Neural cell (in vitro differentiated cells): ENCODE measurements at regions not wholly inside any gene's neighbourhood (a gene's known extent, or its start where the extent isn't known, plus 50 kb on each side); places are given as distances from the start of the nearest gene placed in this dataset.

Experiments
- CTCF ChIP-seq: fragments of 450-650 bp; IDR thresholded peaks from 2 replicates; pipeline ENCODE4 v1.5.1; 2014; ENCODE audit warnings: antibody characterized with exemption, mild to moderate bottlenecking, moderate library complexity; ENCODE audit not compliant: poor library complexity, severe bottlenecking
- EZH2 ChIP-seq: fragments of 200-600, 300-800 bp; shearing (Covaris generic), sonication (generic); IDR thresholded peaks from 2 replicates; pipeline ENCODE4 v1.6.1; 2014; ENCODE audit warnings: antibody characterized with exemption, low read length, borderline replicate concordance, mild to moderate bottlenecking; ENCODE audit not compliant: insufficient read depth, poor library complexity, severe bottlenecking
- MXI1 ChIP-seq: fragments of 450-650 bp; conservative IDR thresholded peaks from 2 replicates; pipeline ENCODE4 v1.6.1; 2014; ENCODE audit warnings: antibody characterized with exemption, mild to moderate bottlenecking; ENCODE audit not compliant: poor library complexity, severe bottlenecking
- POLR2AphosphoS5 ChIP-seq: IDR thresholded peaks from 2 replicates; pipeline ENCODE4 v1.6.1; 2012
- RAD21 ChIP-seq: fragments of 450-650 bp; conservative IDR thresholded peaks from 2 replicates; pipeline ENCODE4 v1.6.1; 2014; ENCODE audit warnings: antibody characterized with exemption, mild to moderate bottlenecking, moderate library complexity
- SMC3 ChIP-seq: fragments of 450-650 bp; conservative IDR thresholded peaks from 2 replicates; pipeline ENCODE4 v1.6.1; 2014; ENCODE audit warnings: antibody characterized with exemption, mild to moderate bottlenecking, moderate library complexity; ENCODE audit not compliant: poor library complexity
- TAF1 ChIP-seq: IDR thresholded peaks from 2 replicates; pipeline ENCODE4 v1.6.1; 2012; ENCODE audit warnings: low read depth
- TF ChIP-seq, protein P1 (sequence below): IDR thresholded peaks from 2 replicates; pipeline ENCODE4 v1.6.1; 2012; ENCODE audit warnings: borderline replicate concordance

DNA sequence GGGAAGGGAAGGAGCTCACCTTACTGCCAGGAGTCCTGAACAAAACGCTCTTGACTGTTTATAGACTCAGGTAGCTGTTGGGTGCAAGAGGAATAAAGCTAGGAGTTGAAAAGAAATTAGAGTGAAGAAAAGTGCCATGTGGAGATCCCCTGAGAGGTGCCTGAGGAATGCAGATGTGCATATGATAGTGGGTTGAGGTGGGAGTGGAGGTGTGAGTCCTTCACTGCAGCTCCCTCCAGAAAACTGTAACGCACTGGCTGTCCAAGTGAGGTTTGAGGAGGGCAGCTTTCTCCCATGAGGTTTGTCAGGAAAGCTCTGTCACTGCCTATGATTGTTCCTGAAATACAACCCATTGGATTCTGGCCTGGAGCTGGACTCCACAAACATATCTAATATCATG lies 904.8 kb upstream of the POT1 start:
- no peak for TF ChIP-seq RAD21
- no peak for TF ChIP-seq TAF1
- TF ChIP-seq MXI1 = no peak
- TF ChIP-seq SMC3 = no peak
- no peak for TF ChIP-seq CTCF
- TF ChIP-seq EZH2 = no peak
- TF ChIP-seq, protein P1, sequence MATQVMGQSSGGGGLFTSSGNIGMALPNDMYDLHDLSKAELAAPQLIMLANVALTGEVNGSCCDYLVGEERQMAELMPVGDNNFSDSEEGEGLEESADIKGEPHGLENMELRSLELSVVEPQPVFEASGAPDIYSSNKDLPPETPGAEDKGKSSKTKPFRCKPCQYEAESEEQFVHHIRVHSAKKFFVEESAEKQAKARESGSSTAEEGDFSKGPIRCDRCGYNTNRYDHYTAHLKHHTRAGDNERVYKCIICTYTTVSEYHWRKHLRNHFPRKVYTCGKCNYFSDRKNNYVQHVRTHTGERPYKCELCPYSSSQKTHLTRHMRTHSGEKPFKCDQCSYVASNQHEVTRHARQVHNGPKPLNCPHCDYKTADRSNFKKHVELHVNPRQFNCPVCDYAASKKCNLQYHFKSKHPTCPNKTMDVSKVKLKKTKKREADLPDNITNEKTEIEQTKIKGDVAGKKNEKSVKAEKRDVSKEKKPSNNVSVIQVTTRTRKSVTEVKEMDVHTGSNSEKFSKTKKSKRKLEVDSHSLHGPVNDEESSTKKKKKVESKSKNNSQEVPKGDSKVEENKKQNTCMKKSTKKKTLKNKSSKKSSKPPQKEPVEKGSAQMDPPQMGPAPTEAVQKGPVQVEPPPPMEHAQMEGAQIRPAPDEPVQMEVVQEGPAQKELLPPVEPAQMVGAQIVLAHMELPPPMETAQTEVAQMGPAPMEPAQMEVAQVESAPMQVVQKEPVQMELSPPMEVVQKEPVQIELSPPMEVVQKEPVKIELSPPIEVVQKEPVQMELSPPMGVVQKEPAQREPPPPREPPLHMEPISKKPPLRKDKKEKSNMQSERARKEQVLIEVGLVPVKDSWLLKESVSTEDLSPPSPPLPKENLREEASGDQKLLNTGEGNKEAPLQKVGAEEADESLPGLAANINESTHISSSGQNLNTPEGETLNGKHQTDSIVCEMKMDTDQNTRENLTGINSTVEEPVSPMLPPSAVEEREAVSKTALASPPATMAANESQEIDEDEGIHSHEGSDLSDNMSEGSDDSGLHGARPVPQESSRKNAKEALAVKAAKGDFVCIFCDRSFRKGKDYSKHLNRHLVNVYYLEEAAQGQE = no peak
- TF ChIP-seq POLR2AphosphoS5 = no peak
